Endothelial cell of umbilical vein (primary cell): ENCODE measurements at regions not wholly inside any gene's neighbourhood (a gene's known extent, or its start where the extent isn't known, plus 50 kb on each side); places are given as distances from the start of the nearest gene placed in this dataset.
"Not testable (repeated sequence)": the region's sequence is repeated elsewhere in the genome, so short reads cannot be mapped to it uniquely, and the experiment has no call there.

Experiments used
- BruUV-seq: library from RNA; stranded (reverse); fragments of 400-500 nt; replicated peaks from 2 replicates; lab custom pipeline; 2021; lab: Mats Ljungman, UMichigan
- CTCF ChIA-PET: fragments of 300-600, 350-600 bp; sonication (Branson Sonifier 250); formaldehyde crosslinking; loops from one replicate; lab custom pipeline; 2021; ENCODE audit warnings: antibody characterized with exemption, inconsistent platforms; lab: Charles Lee
- POLR2A ChIA-PET: fragments of 300-600, 350-600 bp; sonication (Branson Sonifier 250); formaldehyde crosslinking; loops from one replicate; lab custom pipeline; 2021; ENCODE audit warnings: antibody characterized with exemption, inconsistent platforms; lab: Charles Lee
- DNase-seq: peaks from one replicate; pipeline ENCODE4 v3.0.0-alpha.2; 2011; ENCODE audit warnings: low read depth, low spot score
- FAIRE-seq: peaks from 2 replicates; lab custom pipeline; 2011; peaks lifted over from hg19 to GRCh38; lab: Jason Lieb, UNC
- H2AFZ ChIP-seq: 2 replicates; pipeline ENCODE4 v1.6.0; 2012; ENCODE audit warnings: low read depth, low read length, control low read depth, inconsistent platforms
- H3K27ac ChIP-seq: 2 replicates; pipeline ENCODE4 v1.5.1; 2011; ENCODE audit warnings: low read depth, mild to moderate bottlenecking, control low read depth, low read length, moderate library complexity; ENCODE audit not compliant: insufficient read depth
- H3K27me3 ChIP-seq, 2 experiments: 2 replicates each; pipeline versions ENCODE4 v1.6.0 to v1.6.1; 2011; ENCODE audit warnings: low read length in 2 of 2, mixed read lengths in 1 of 2; ENCODE audit not compliant: control insufficient read depth in 2 of 2, insufficient read depth in 2 of 2
- H3K36me3 ChIP-seq, 2 experiments: 2 replicates in 1 of 2; 3 replicates in 1 of 2; pipeline ENCODE4 v1.5.1; 2011; ENCODE audit warnings: low read length in 2 of 2, mild to moderate bottlenecking in 1 of 2, moderate library complexity in 1 of 2; ENCODE audit not compliant: control insufficient read depth in 2 of 2, insufficient read depth in 2 of 2; ENCODE audit errors: extremely low read depth in 1 of 2
- H3K4me1 ChIP-seq: 3 replicates; pipeline ENCODE4 v1.5.1; 2011; ENCODE audit warnings: mild to moderate bottlenecking, low read length; ENCODE audit not compliant: control insufficient read depth, insufficient read depth; ENCODE audit errors: extremely low read depth
- H3K4me2 ChIP-seq: 2 replicates; pipeline ENCODE4 v1.6.1; 2011; ENCODE audit warnings: low read length, control low read depth, mixed read lengths; ENCODE audit not compliant: insufficient read depth
- H3K4me3 ChIP-seq, 3 experiments: fragments of 200-600 bp in 1 of 3; sonication (generic), shearing (Covaris generic) in 1 of 3; replicated peaks in 1 of 3; 2 replicates each; pipeline ENCODE4 v1.5.1; 2011 to 2016; ENCODE audit warnings: control low read depth in 3 of 3, low read length in 3 of 3, mild to moderate bottlenecking in 2 of 3, inconsistent platforms in 1 of 3, low read depth in 1 of 3, moderate library complexity in 1 of 3; ENCODE audit not compliant: insufficient read depth in 1 of 3
- H3K79me2 ChIP-seq: 2 replicates; pipeline ENCODE4 v1.6.0; 2012; ENCODE audit warnings: low read length, inconsistent platforms; ENCODE audit not compliant: control insufficient read depth, insufficient read depth
- H3K9ac ChIP-seq: replicated peaks from 2 replicates; pipeline ENCODE3; 2011; ENCODE audit warnings: low read length, control low read depth; ENCODE audit not compliant: insufficient read depth; ENCODE audit errors: extremely low read depth
- H3K9me1 ChIP-seq: replicated peaks from 3 replicates; pipeline ENCODE4 v1.6.0; 2011; ENCODE audit warnings: mild to moderate bottlenecking, low read length; ENCODE audit not compliant: control insufficient read depth, insufficient read depth; ENCODE audit errors: extremely low read depth
- H3K9me3 ChIP-seq: replicated peaks from 2 replicates; pipeline ENCODE4 v1.5.1; 2012; ENCODE audit warnings: low read length, inconsistent platforms; ENCODE audit not compliant: control insufficient read depth, insufficient read depth
- H4K20me1 ChIP-seq: replicated peaks from 2 replicates; pipeline ENCODE3; 2011; ENCODE audit warnings: mild to moderate bottlenecking, low read length; ENCODE audit not compliant: control insufficient read depth, insufficient read depth; ENCODE audit errors: extremely low read depth
- dilution Hi-C: fragments of 300-500 bp; cut with MboI; formaldehyde crosslinking; loops from one replicate; pipeline ENCODE4 v1.15.0; 2019; ENCODE audit warnings: low sequenced_read_pairs; ENCODE audit not compliant: extremely low pct_ligation_motif_present
- intact Hi-C: fragments of 100-400 bp; cut with micrococcal nuclease; formaldehyde crosslinking; loops from one replicate; pipeline ENCODE4 v1.10.0; 2022

DNA sequence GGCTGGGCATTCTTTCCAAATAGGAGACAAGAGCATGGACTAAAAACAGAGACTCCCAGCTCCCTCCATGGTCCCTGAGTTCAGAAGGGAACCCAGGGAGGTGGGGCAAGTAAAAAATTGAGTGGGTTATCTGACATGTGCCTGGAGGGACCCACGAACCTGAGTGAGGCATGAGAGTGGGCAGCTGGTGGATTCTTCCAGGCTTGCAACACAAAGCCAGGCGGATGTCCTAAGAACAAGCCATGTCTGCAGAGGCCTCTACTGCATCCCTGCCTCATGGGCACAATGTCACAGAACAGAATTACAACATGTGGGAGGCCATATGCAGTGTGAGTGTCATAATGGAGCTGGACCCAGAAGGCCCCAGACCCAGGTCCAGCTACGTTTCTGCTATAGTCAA is 3949.4 kb upstream of the OR11H1 start:
- POLR2A ChIA-PET, dilution Hi-C loops, H3K27me3 ChIP-seq: not testable (repeated sequence)

DNA sequence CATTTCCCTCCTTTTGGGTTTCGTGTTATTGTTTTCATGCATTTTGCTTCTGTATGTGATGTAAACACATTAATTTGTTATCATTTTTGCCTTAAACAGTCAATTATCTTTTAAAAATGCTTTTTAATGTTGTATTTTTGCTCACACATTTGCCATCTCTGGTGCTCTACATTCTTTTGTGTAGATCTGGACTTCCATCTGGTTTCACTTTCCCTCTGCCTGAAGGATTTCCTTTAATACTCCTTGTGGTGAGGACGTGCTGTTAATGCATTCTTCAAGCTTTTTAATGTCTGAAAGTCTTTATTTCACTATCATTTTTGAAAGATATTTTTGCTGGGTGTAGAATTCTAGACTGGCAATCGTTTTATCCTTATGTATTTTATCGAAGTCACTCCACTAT is 3945.9 kb upstream of the OR11H1 start:
- H2AFZ ChIP-seq, H3K4me2 ChIP-seq, H3K9me3 ChIP-seq, FAIRE-seq, dilution Hi-C loops, POLR2A ChIA-PET, H3K9me1 ChIP-seq, BruUV-seq, H3K4me1 ChIP-seq, H3K27ac ChIP-seq, H3K27me3 ChIP-seq, H3K4me3 ChIP-seq, H3K9ac ChIP-seq, intact Hi-C loops, CTCF ChIA-PET, H4K20me1 ChIP-seq, H3K36me3 ChIP-seq, H3K79me2 ChIP-seq, DNase-seq: not testable (repeated sequence)

More for the DNA sequence above, 3949.4 kb upstream of the OR11H1 start:
- H3K9ac ChIP-seq, H3K4me3 ChIP-seq, H3K9me1 ChIP-seq, intact Hi-C loops, H3K4me2 ChIP-seq, H2AFZ ChIP-seq, FAIRE-seq, H3K79me2 ChIP-seq, H3K27ac ChIP-seq, H4K20me1 ChIP-seq, DNase-seq, CTCF ChIA-PET, BruUV-seq, H3K36me3 ChIP-seq, H3K4me1 ChIP-seq: not testable (repeated sequence)
- peaks cover 19% of the 10 kb centered on the region for H3K9me3 ChIP-seq

- H3K79me2 ChIP-seq, BruUV-seq, H3K4me2 ChIP-seq, H3K4me1 ChIP-seq, H3K27ac ChIP-seq, DNase-seq, dilution Hi-C loops, POLR2A ChIA-PET, H3K9ac ChIP-seq, H3K9me3 ChIP-seq, H3K9me1 ChIP-seq, FAIRE-seq, H3K4me3 ChIP-seq, H3K36me3 ChIP-seq, H4K20me1 ChIP-seq, intact Hi-C loops, H2AFZ ChIP-seq, H3K27me3 ChIP-seq, CTCF ChIA-PET: not testable (repeated sequence)
These were observed 3943.8 kb upstream of the OR11H1 start for GRCh38 chr22:11584231-11584630.

DNA sequence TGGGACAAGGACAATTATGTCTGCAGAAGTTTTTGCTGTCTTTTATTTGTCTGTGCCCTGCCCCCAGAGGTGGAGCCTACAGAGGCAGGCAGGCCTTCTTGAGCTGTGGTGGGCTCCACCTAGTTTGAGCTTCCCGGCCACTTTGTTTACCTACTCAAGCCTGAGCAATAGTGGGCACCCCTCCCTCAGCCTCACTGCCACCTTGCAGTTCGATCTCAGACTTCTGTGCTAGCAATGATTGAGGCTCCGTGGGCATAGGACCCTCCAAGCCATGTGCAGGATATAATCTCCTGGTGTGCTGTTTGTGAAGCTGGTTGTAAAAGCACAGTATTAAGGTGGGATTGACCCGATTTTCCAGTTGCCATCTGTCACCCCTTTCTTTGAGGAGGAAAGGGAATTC is 3933.4 kb upstream of the OR11H1 start:
- H3K27me3 ChIP-seq, BruUV-seq: not testable (repeated sequence)

More for the DNA sequence above, 3933.4 kb upstream of the OR11H1 start:
- H3K9ac ChIP-seq, FAIRE-seq, POLR2A ChIA-PET, DNase-seq, intact Hi-C loops, H2AFZ ChIP-seq, H3K79me2 ChIP-seq, H4K20me1 ChIP-seq, H3K4me2 ChIP-seq, H3K9me3 ChIP-seq, H3K4me1 ChIP-seq, H3K9me1 ChIP-seq, dilution Hi-C loops, H3K36me3 ChIP-seq, CTCF ChIA-PET, H3K4me3 ChIP-seq, H3K27ac ChIP-seq: not testable (repeated sequence)
